ENCODE measurements at regions not wholly inside any gene's neighbourhood (a gene's known extent, or its start where the extent isn't known, plus 50 kb on each side); places are given as distances from the start of the nearest gene placed in this dataset.

DNA sequence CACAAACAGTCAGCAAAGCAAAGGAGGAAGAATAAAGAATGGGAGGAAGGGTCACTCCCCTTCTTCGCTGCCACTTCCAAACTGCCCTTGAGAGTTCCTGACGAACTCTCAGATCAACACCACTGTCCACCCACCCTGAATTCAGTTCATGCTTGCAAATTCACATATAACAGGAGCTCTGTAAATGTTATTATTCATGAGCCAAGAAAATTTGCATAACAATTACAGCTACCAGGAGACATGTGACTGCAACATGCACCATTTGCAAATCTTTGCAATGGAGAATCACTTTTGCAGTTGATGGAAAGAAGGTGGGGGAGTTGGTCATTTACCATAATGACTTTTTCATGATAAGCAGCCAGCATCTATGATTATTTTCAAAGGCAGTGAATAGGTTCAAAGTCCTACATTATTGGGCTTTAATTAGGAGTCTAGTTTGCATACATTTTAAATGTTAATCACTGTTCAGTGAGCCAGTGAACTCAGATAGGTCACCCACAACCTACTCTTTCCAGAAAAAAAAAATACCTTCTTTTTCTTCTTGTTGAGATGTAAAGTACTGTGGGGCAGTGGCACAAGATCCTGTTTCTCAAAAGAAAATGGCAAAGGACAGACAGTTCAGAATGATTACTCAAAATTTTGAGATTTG lies 149.7 kb downstream of the CAAP1 start:
- TF ChIP-seq EZH2 (IDR thresholded peaks at IDR 0.05; ENCODE audit: insufficient read depth, poor library complexity, severe bottlenecking): no peak
- TF ChIP-seq EZH2phosphoT487 (IDR thresholded peaks at IDR 0.05; ENCODE audit: insufficient read depth, low read depth): no peak
- WGBS, 2 experiments (ENCODE audit: low coverage in 1 of 2, low lambda C conversion rate in 2 of 2, missing lambda C conversion rate in 2 of 2): 5 to 6% methylated on average over 2 of the region's 2 CpGs
- in situ Hi-C loops (cut with MboI): loop anchor here (10.0 kb wide), 2 partner anchors 58 to 112 kb away; no protein-coding TSS in a partner anchor

DNA sequence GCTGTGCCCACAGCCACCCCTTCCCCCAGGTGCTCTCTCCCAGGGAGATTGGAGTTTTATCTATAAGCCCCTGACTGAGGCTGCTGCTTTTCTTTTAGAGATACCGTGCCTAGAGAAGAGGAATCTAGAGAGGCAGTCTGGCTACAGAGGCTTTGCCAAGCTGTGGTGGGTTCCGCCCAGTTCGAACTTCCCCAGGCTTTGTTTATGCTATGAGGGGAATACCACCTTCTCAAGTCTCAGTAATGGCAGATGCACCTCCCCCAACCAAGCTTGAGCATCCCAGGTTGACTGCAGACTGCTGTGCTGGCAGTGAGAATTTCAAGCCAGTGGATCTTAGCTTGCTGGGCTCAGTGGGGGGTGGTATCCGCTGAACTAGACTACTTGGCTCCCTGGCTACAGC lies 157.4 kb downstream of the CAAP1 start:
- DNase-seq: no peak
- 42 to 48% methylated on average over 4 of the region's 4 CpGs for WGBS, 2 experiments (ENCODE audit: low coverage in 1 of 2, low lambda C conversion rate in 2 of 2, missing lambda C conversion rate in 2 of 2)
- H3K9ac ChIP-seq: no peak overlapping the region
- H3K79me2 ChIP-seq (ENCODE audit: insufficient read depth): no peaks in the 10 kb centered on the region
- H3K4me1 ChIP-seq (ENCODE audit: insufficient read depth): no peaks in the 10 kb centered on the region
- no peaks in the 10 kb centered on the region for H3K9me2 ChIP-seq (ENCODE audit: insufficient read depth)
- no peaks in the 10 kb centered on the region; the same call in 1 of the 2 replicates for H3K27me3 ChIP-seq (replicated peaks; ENCODE audit: insufficient read depth)
- H3K4me2 ChIP-seq (ENCODE audit: unreplicated experiment): no peak overlapping the region
- in situ Hi-C loops (cut with MboI): no loop called here
- no peak overlapping the region for H2AFZ ChIP-seq
- TF ChIP-seq EZH2 (IDR thresholded peaks at IDR 0.05; ENCODE audit: insufficient read depth, poor library complexity, severe bottlenecking): no peak
- TF ChIP-seq EZH2phosphoT487 (IDR thresholded peaks at IDR 0.05; ENCODE audit: insufficient read depth, low read depth): no peak
- no peak overlapping the region for H3K27ac ChIP-seq
- no peaks in the 10 kb centered on the region for H3K9me3 ChIP-seq (ENCODE audit: low read depth)
- H3K36me3 ChIP-seq (ENCODE audit: low read depth): no peaks in the 10 kb centered on the region
- H4K20me1 ChIP-seq (ENCODE audit: insufficient read depth): no peaks in the 10 kb centered on the region
- H3K4me3 ChIP-seq: no peak overlapping the region
- H3F3A ChIP-seq (ENCODE audit: insufficient read depth): no peaks in the 10 kb centered on the region

More for the DNA sequence above, 149.7 kb downstream of the CAAP1 start:
- Histone ChIP-seq H3K4me2 (ENCODE audit: unreplicated experiment) (no peak overlapping the region), H3K4me3 (no peak overlapping the region), H3K27ac (no peak overlapping the region), H3K9me2 (ENCODE audit: insufficient read depth) (no peaks in the 10 kb centered on the region), H3K9ac (no peak overlapping the region), H4K20me1 (ENCODE audit: insufficient read depth) (no peaks in the 10 kb centered on the region), H3K27me3 (replicated peaks; ENCODE audit: insufficient read depth) (no peaks in the 10 kb centered on the region; the same call in 1 of the 2 replicates), H3K4me1 (ENCODE audit: insufficient read depth) (no peaks in the 10 kb centered on the region), H2AFZ (no peak overlapping the region), H3K9me3 (ENCODE audit: low read depth) (no peaks in the 10 kb centered on the region), H3K79me2 (ENCODE audit: insufficient read depth) (no peaks in the 10 kb centered on the region), H3F3A (ENCODE audit: insufficient read depth) (no peaks in the 10 kb centered on the region), H3K36me3 (ENCODE audit: low read depth) (no peaks in the 10 kb centered on the region)
- DNase-seq: no peak

DNA sequence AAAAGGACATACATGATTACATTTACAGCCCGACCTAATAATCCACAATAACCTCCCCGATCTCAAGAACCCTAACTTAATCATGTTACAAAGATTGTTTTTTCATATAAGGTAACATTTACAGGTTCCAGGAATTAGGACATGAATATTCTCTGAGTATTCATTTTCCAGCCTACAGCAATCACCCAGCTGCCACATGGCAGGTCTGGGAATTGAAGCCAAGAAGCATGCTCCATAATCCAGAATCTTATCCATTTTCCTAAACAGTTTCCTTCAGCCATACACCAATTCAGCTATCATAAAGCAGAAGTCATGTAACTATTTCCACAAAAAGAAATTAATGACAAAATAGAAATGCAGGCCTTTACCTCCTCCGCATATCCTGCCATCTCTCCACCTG lies 163.4 kb downstream of the CAAP1 start:
- no peak overlapping the region for H3K4me2 ChIP-seq (ENCODE audit: unreplicated experiment)
- WGBS, 2 experiments (ENCODE audit: low coverage in 1 of 2, low lambda C conversion rate in 2 of 2, missing lambda C conversion rate in 2 of 2): 53 to 61% methylated on average over 3 of the region's 3 CpGs
- H3K36me3 ChIP-seq (ENCODE audit: low read depth): no peaks in the 10 kb centered on the region
- no peak overlapping the region for H3K27ac ChIP-seq
- H3K4me1 ChIP-seq (ENCODE audit: insufficient read depth): peaks cover 4% of the 10 kb centered on the region; the same call in 1 of the 2 replicates
- no peaks in the 10 kb centered on the region for H3F3A ChIP-seq (ENCODE audit: insufficient read depth)
- no peak overlapping the region for H3K4me3 ChIP-seq
- in situ Hi-C loops (cut with MboI): no loop called here
- TF ChIP-seq EZH2phosphoT487 (IDR thresholded peaks at IDR 0.05; ENCODE audit: insufficient read depth, low read depth) (no peak), EZH2 (IDR thresholded peaks at IDR 0.05; ENCODE audit: insufficient read depth, poor library complexity, severe bottlenecking) (no peak)
- H3K9me3 ChIP-seq (ENCODE audit: low read depth): no peaks in the 10 kb centered on the region
- no peaks in the 10 kb centered on the region for H3K79me2 ChIP-seq (ENCODE audit: insufficient read depth)
- no peak for DNase-seq
- no peak overlapping the region for H2AFZ ChIP-seq
- H3K27me3 ChIP-seq (replicated peaks; ENCODE audit: insufficient read depth): no peaks in the 10 kb centered on the region
- no peak overlapping the region for H3K9ac ChIP-seq
- no peaks in the 10 kb centered on the region for H3K9me2 ChIP-seq (ENCODE audit: insufficient read depth)
- H4K20me1 ChIP-seq (ENCODE audit: insufficient read depth): no peaks in the 10 kb centered on the region

DNA sequence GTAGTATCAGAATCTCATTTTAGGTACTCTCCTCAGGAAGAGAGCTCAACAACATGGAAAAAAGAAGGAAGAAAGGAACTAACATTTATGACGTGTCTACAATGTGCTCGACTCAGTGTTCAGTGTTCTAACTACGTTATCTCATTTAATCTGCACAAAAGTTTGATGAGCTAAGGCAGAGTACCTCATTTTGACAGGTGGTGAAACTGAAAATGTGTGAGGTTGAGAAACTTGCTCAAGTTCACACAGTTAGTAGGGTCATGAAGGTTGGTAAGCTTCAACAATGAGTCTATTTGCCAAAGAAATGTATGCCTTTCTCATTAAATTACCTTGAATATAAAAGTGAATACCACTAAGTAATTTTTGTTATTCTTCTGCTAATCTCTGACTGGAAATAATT lies 165.1 kb downstream of the CAAP1 start:
- TF ChIP-seq EZH2phosphoT487 (IDR thresholded peaks at IDR 0.05; ENCODE audit: insufficient read depth, low read depth): no peak
- no peak for TF ChIP-seq EZH2 (IDR thresholded peaks at IDR 0.05; ENCODE audit: insufficient read depth, poor library complexity, severe bottlenecking)
- 39 to 41% methylated on average over 3 of the region's 3 CpGs for WGBS, 2 experiments (ENCODE audit: low coverage in 1 of 2, low lambda C conversion rate in 2 of 2, missing lambda C conversion rate in 2 of 2)
- no peaks in the 10 kb centered on the region for H3K36me3 ChIP-seq (ENCODE audit: low read depth)

More for the DNA sequence above, 165.1 kb downstream of the CAAP1 start:
- no peak overlapping the region for H3K4me2 ChIP-seq (ENCODE audit: unreplicated experiment)
- no peaks in the 10 kb centered on the region for H3K79me2 ChIP-seq (ENCODE audit: insufficient read depth)
- no peaks in the 10 kb centered on the region for H4K20me1 ChIP-seq (ENCODE audit: insufficient read depth)
- no peak overlapping the region for H3K4me3 ChIP-seq
- no peaks in the 10 kb centered on the region for H3K9me3 ChIP-seq (ENCODE audit: low read depth)
- no peak overlapping the region for H3K9ac ChIP-seq
- DNase-seq: no peak
- H3F3A ChIP-seq (ENCODE audit: insufficient read depth): no peaks in the 10 kb centered on the region
- no peaks in the 10 kb centered on the region for H3K9me2 ChIP-seq (ENCODE audit: insufficient read depth)
- H2AFZ ChIP-seq: no peak overlapping the region
- H3K27ac ChIP-seq: no peak overlapping the region
- in situ Hi-C loops (cut with MboI): no loop called here
- peaks cover 8% of the 10 kb centered on the region for H3K27me3 ChIP-seq (replicated peaks; ENCODE audit: insufficient read depth)
- peaks cover 4% of the 10 kb centered on the region; the same call in 1 of the 2 replicates for H3K4me1 ChIP-seq (ENCODE audit: insufficient read depth)
